RWPE2 (cell line): ENCODE measurements at regions not wholly inside any gene's neighbourhood (a gene's known extent, or its start where the extent isn't known, plus 50 kb on each side); places are given as distances from the start of the nearest gene placed in this dataset.
"Not testable (repeated sequence)": the region's sequence is repeated elsewhere in the genome, so short reads cannot be mapped to it uniquely, and the experiment has no call there.

ENCODE experiments used
- ATAC-seq: fragments of 200-7000 bp; cut with Tn5 transposase; 3 replicates; pipeline ENCODE4 v1.9.1; 2021; ENCODE audit warnings: low read depth
- DNase-seq: peaks from one replicate; pipeline ENCODE4 v3.0.0-alpha.2; 2020; ENCODE audit warnings: low spot score
- H3K27ac ChIP-seq: fragments of 450-650 bp; 2 replicates; pipeline ENCODE4 v1.5.1; 2017; ENCODE audit warnings: mild to moderate bottlenecking; ENCODE audit not compliant: poor library complexity, severe bottlenecking
- H3K27me3 ChIP-seq: fragments of 250-450 bp; sonication (Bioruptor Pico); 2 replicates; pipeline ENCODE4 v1.5.1; 2021; ENCODE audit warnings: mild to moderate bottlenecking, moderate library complexity; ENCODE audit not compliant: insufficient read depth, poor library complexity, severe bottlenecking
- H3K36me3 ChIP-seq: fragments of 250-450 bp; sonication (Bioruptor Pico); 2 replicates; pipeline ENCODE4 v1.5.1; 2020; ENCODE audit warnings: low read depth, mild to moderate bottlenecking, moderate library complexity
- H3K4me1 ChIP-seq: fragments of 250-450 bp; sonication (Bioruptor Pico); 2 replicates; pipeline ENCODE4 v1.5.1; 2021; ENCODE audit warnings: mild to moderate bottlenecking, moderate library complexity; ENCODE audit not compliant: insufficient read depth, poor library complexity, severe bottlenecking
- H3K4me3 ChIP-seq: fragments of 250-450 bp; sonication (Bioruptor Pico); 2 replicates; pipeline ENCODE4 v1.5.1; 2021; ENCODE audit warnings: mild to moderate bottlenecking, moderate library complexity; ENCODE audit not compliant: severe bottlenecking
- H3K9me3 ChIP-seq: fragments of 250-450 bp; sonication (Bioruptor Pico); 2 replicates; pipeline ENCODE4 v1.5.1; 2021; ENCODE audit warnings: mild to moderate bottlenecking, moderate library complexity; ENCODE audit not compliant: severe bottlenecking
- CTCF ChIP-seq: fragments of 450-650 bp; IDR thresholded peaks from one replicate; pipeline ENCODE4 v1.5.1; 2017; ENCODE audit warnings: mild to moderate bottlenecking, moderate library complexity; ENCODE audit not compliant: poor library complexity, severe bottlenecking

DNA sequence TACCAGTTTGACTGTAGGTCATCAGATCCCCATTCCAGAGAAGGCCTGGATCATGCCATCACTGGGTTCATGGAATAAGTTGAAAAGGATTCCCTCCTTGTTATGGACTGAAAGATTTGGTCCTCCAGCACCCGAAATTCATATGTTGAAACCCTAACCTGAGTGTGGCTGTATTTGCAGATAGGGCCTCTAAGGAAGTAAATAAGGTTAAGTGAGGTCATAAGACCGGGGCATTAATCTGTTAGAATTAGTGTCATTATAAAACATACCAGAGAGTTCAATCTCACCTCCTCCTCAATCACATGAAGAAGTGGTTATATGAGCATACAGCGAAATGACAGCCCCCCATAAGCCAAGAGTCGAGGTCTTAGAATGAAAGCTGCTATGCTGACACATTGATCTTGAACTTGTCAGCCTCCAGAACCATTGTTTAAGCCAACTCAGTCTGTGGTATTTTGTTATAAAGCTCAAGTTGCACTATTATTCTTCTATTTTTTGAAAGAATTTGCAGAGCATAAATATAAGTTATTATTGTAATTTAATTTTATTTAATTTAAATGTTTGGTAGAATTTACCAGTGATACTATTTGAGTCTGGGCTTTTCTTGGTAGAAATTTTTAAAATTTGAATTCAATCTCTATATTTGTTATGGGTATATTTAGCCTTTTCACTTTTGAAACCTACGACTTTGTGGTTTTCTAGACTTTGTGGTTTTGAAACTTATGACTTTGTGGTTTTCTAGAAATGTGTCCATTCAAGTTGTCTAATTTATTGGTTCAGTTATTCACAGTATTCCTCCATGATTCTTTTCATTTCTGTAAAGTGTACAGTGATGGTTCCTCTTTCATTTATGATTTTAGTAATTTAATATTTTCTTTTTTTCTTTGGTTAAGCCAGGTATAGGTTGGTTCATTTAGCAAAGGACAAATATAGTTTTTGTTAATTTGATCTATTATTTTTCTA, 1206.7 kb upstream of the CDH2 start:
- no peak overlapping the region for H3K4me3 ChIP-seq
- H3K9me3 ChIP-seq, result no peaks in the 10 kb centered on the region
- no peak overlapping the region for H3K27ac ChIP-seq
- TF ChIP-seq CTCF, result no peak
- DNase-seq (no peak), ATAC-seq (no peak)
- H3K36me3 ChIP-seq, result no peaks in the 10 kb centered on the region
- H3K27me3 ChIP-seq, result no peaks in the 10 kb centered on the region
- no peaks in the 10 kb centered on the region for H3K4me1 ChIP-seq

- Histone ChIP-seq H3K4me3 (no peak overlapping the region), H3K27me3 (no peaks in the 10 kb centered on the region), H3K36me3 (no peaks in the 10 kb centered on the region), H3K9me3 (peaks cover 3% of the 10 kb centered on the region), H3K4me1 (no peaks in the 10 kb centered on the region), H3K27ac (no peak overlapping the region)
- TF ChIP-seq CTCF, result no peak
- no peak for DNase-seq
- ATAC-seq, result no peak
Measured at GRCh38 chr18:29378651-29379136, 1201.8 kb upstream of the CDH2 start.

DNA sequence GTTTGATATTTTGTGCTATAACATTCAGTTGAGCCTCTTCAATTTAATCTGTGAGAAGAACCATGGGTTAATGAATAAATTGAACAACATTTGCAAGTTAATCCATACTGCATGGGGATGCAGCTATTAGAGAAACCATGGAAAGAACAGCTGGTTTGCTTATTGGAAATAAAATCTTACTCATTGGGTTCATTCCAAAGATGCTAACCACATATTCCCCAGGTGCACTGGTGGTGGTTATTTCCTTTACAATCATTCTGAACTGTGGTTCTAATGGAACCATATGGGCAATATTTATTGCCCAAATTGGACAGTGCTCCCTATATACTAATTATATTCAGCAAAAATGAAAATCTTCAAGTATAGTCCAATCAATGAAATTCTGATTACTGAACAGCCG, 1200.4 kb upstream of the CDH2 start:
- H3K4me1 ChIP-seq, result no peaks in the 10 kb centered on the region
- H3K36me3 ChIP-seq, result no peaks in the 10 kb centered on the region
- H3K27ac ChIP-seq, result no peak overlapping the region
- TF ChIP-seq CTCF, result no peak
- DNase-seq (no peak), ATAC-seq (no peak)
- H3K4me3 ChIP-seq, result no peak overlapping the region
- peaks cover 12% of the 10 kb centered on the region for H3K9me3 ChIP-seq
- H3K27me3 ChIP-seq, result no peaks in the 10 kb centered on the region

DNA sequence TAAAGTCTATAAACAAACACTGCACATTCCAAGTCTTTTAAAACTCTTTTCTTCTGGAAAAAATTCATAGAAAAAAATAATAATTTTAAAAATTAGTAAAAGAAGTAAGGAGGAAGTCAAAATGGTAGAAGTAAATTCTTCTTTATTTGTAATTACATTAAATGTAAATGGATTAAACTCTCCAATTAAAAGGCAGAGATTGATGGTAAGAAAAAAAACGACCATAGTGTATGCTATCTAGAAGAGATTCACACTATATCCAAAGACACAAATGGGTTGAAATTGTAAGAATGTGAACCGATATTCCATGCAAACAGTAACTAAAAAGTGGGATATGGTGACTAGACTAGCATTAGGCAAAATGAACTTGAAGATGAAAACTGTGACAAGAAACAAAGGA, 1196.1 kb upstream of the CDH2 start:
- DNase-seq, result no peak
- Histone ChIP-seq H3K27ac (no peak overlapping the region), H3K36me3 (no peaks in the 10 kb centered on the region), H3K4me1 (no peaks in the 10 kb centered on the region), H3K27me3 (no peaks in the 10 kb centered on the region), H3K4me3 (no peak overlapping the region), H3K9me3 (peaks cover 12% of the 10 kb centered on the region)
- no peak for ATAC-seq
- TF ChIP-seq CTCF, result no peak

GRCh38 chr18:29361843-29362242, 1184.9 kb upstream of the CDH2 start:
- ATAC-seq, result no peak
- Histone ChIP-seq H3K36me3 (no peaks in the 10 kb centered on the region), H3K27me3 (no peaks in the 10 kb centered on the region), H3K27ac (no peak overlapping the region), H3K9me3 (no peaks in the 10 kb centered on the region), H3K4me1 (peaks cover 7% of the 10 kb centered on the region), H3K4me3 (no peak overlapping the region)
- no peak for TF ChIP-seq CTCF
- DNase-seq, result no peak

GRCh38 chr18:29360659-29361058, 1183.7 kb upstream of the CDH2 start:
- not testable (repeated sequence) for H3K27me3 ChIP-seq, H3K4me1 ChIP-seq, ATAC-seq, H3K27ac ChIP-seq, H3K36me3 ChIP-seq, DNase-seq, H3K4me3 ChIP-seq, H3K9me3 ChIP-seq

DNA sequence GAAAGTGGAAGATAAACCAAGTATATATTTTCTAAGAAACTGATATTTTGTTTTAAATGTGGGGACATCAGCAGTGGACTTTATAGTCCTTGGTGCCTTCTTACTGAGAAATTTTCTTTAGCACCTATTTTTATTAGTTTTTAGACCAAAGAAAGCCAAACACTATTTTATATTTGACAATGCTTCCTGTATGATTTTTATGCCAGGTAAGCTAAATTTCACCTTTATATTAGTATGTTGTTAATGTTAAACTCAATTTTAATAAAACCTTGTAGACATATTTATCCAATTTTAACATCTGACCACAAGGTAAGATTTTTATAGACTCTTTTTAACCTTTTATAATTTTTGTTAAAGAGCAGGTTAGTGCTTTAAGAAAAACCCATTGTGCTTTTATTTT, 1182.3 kb upstream of the CDH2 start:
- H3K9me3 ChIP-seq, H3K27me3 ChIP-seq, H3K36me3 ChIP-seq, H3K4me1 ChIP-seq, DNase-seq, H3K4me3 ChIP-seq, ATAC-seq, H3K27ac ChIP-seq: not testable (repeated sequence)
